ENCODE measurements at regions not wholly inside any gene's neighbourhood (a gene's known extent, or its start where the extent isn't known, plus 50 kb on each side); places are given as distances from the start of the nearest gene placed in this dataset.

DNA sequence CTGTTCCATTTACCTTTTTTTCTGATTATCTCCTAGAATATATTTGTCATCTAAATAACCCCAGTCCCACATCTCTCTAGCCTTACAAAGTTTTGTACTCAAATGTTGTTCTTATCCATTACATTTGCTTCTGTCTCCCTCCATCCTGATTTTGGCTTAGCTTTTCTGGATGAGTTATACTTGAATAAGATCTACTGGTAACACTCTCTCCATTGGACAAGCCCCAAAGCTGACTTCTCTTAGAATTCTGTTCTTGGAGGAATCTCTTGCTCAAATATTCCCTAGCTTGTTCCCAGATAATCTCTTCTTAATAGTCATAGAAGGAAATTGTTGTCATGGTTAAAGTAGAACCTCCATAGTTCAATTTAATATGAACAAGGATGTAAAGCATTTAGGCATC, 115.5 kb upstream of the HS3ST1 start:
- TF ChIP-seq, protein P1, sequence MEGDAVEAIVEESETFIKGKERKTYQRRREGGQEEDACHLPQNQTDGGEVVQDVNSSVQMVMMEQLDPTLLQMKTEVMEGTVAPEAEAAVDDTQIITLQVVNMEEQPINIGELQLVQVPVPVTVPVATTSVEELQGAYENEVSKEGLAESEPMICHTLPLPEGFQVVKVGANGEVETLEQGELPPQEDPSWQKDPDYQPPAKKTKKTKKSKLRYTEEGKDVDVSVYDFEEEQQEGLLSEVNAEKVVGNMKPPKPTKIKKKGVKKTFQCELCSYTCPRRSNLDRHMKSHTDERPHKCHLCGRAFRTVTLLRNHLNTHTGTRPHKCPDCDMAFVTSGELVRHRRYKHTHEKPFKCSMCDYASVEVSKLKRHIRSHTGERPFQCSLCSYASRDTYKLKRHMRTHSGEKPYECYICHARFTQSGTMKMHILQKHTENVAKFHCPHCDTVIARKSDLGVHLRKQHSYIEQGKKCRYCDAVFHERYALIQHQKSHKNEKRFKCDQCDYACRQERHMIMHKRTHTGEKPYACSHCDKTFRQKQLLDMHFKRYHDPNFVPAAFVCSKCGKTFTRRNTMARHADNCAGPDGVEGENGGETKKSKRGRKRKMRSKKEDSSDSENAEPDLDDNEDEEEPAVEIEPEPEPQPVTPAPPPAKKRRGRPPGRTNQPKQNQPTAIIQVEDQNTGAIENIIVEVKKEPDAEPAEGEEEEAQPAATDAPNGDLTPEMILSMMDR (IDR thresholded peaks at IDR 0.05; ENCODE audit: poor library complexity, severe bottlenecking), result no peak
- peaks cover 34% of the 10 kb centered on the region for H3K4me1 ChIP-seq (ENCODE audit: insufficient read depth, poor library complexity, severe bottlenecking)
- DNase-seq (ENCODE audit: low spot score) (no peak), ATAC-seq (ENCODE audit: low read depth) (no peak)
- H3K27me3 ChIP-seq (ENCODE audit: insufficient read depth, poor library complexity, severe bottlenecking), result no peaks in the 10 kb centered on the region
- no peaks in the 10 kb centered on the region for H3K36me3 ChIP-seq (ENCODE audit: low read depth)
- no peak overlapping the region for H3K4me3 ChIP-seq (ENCODE audit: severe bottlenecking)
- no peaks in the 10 kb centered on the region for H3K9me3 ChIP-seq (ENCODE audit: severe bottlenecking)
- peak overlapping the region; percentile 75 for H3K27ac ChIP-seq (ENCODE audit: poor library complexity, severe bottlenecking)

DNA sequence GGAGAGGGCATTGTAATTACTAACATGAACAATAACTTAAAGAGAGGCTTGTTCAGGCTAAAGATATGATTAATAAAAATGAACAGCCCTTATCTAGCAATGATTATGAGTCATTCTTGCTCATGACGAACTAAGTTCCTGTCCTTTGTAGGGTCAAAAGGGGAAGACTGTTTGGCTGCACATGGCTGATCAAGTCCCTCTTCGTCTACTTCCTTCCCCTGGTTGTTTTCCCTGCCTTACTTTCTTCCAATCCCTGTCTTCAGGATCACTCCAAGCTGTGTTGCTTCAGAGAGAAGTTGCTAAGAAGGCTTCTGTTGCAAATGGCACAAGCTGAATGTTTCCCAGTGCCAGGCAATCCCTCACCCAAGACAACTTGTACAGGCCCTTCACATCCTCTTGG, 115.0 kb upstream of the HS3ST1 start:
- TF ChIP-seq, protein P1 (IDR thresholded peaks at IDR 0.05; ENCODE audit: poor library complexity, severe bottlenecking), result no peak
- DNase-seq (ENCODE audit: low spot score), result no peak
- peak overlapping the region; percentile 75 for H3K27ac ChIP-seq (ENCODE audit: poor library complexity, severe bottlenecking)

DNA sequence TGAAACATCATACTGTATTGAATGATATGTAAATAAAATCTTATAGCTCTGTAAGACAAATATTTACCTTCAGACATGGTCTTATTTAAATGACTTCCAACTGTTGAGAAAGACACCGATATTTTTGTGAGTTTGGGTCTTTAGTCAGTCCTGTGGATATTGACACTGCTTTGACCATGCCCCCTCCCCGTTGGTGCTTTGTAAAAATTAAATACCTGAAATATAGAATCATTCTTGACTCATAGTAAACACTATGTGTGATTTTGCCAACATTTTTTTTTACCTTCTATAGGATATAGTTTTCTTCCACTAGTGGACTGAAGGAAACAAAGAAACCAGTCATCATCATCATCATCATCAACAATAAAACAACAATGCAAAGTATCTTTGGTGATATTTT, 114.3 kb upstream of the HS3ST1 start:
- H3K36me3 ChIP-seq (ENCODE audit: low read depth), result no peaks in the 10 kb centered on the region
- peaks cover 23% of the 10 kb centered on the region for H3K4me1 ChIP-seq (ENCODE audit: insufficient read depth, poor library complexity, severe bottlenecking)
- H3K27me3 ChIP-seq (ENCODE audit: insufficient read depth, poor library complexity, severe bottlenecking), result no peaks in the 10 kb centered on the region
- H3K27ac ChIP-seq (ENCODE audit: poor library complexity, severe bottlenecking), result peak overlapping the region; percentile 75
- TF ChIP-seq, protein P1 (IDR thresholded peaks at IDR 0.05; ENCODE audit: poor library complexity, severe bottlenecking), result no peak
- ATAC-seq (ENCODE audit: low read depth) (peak; percentile 77), DNase-seq (ENCODE audit: low spot score) (no peak)
- H3K4me3 ChIP-seq (ENCODE audit: severe bottlenecking), result no peak overlapping the region
- no peaks in the 10 kb centered on the region for H3K9me3 ChIP-seq (ENCODE audit: severe bottlenecking)

More for the DNA sequence above, 115.0 kb upstream of the HS3ST1 start:
- peak; percentile 79 for ATAC-seq (ENCODE audit: low read depth)
- H3K9me3 ChIP-seq (ENCODE audit: severe bottlenecking), result no peaks in the 10 kb centered on the region
- no peak overlapping the region for H3K4me3 ChIP-seq (ENCODE audit: severe bottlenecking)
- H3K4me1 ChIP-seq (ENCODE audit: insufficient read depth, poor library complexity, severe bottlenecking), result peaks cover 29% of the 10 kb centered on the region
- no peaks in the 10 kb centered on the region for H3K36me3 ChIP-seq (ENCODE audit: low read depth)
- H3K27me3 ChIP-seq (ENCODE audit: insufficient read depth, poor library complexity, severe bottlenecking), result no peaks in the 10 kb centered on the region

DNA sequence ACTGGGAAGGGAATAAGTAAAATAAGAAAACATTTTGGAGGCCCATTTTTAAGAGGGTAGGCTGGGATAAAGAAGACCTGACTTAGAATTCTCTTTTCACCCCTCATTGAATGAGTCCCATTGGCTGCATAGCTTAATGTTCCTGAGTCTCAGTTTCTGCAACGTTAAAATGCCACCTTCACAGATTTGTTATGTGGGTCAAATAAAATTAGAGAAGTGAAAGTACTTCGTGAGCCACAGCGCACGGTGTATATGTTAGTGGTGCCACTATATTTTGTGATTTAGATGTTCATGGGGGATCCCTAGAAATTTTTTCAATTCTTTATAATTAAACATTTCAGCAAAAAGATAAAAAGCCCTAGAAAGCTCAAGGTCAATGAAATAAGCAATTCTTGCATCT, 109.2 kb upstream of the HS3ST1 start:
- Histone ChIP-seq H3K9me3 (ENCODE audit: severe bottlenecking) (no peaks in the 10 kb centered on the region), H3K27me3 (ENCODE audit: insufficient read depth, poor library complexity, severe bottlenecking) (no peaks in the 10 kb centered on the region), H3K4me1 (ENCODE audit: insufficient read depth, poor library complexity, severe bottlenecking) (peaks cover 8% of the 10 kb centered on the region), H3K27ac (ENCODE audit: poor library complexity, severe bottlenecking) (no peak overlapping the region), H3K4me3 (ENCODE audit: severe bottlenecking) (no peak overlapping the region), H3K36me3 (ENCODE audit: low read depth) (no peaks in the 10 kb centered on the region)
- DNase-seq (ENCODE audit: low spot score) (no peak), ATAC-seq (ENCODE audit: low read depth) (no peak)
- TF ChIP-seq, protein P1 (IDR thresholded peaks at IDR 0.05; ENCODE audit: poor library complexity, severe bottlenecking), result no peak

DNA sequence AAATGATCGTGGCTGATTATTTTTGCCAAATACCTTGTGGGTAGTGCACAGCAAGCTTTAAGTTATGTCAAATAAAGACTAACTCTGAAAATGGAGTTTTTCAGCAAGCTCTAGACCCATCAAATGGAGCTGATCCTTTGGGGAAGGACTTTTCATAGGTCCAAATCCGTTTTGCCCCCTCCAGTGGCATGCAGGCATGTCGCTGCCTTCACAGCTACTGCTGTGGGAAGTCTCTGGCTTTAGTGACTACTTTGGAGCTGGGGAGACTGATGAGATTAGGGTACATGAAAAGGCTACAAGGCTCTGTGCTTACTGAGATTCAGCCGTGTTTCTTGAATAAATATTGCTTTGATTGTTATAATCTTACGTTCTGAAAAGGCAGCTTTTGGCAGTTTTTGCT, 106.6 kb upstream of the HS3ST1 start:
- Histone ChIP-seq H3K27me3 (ENCODE audit: insufficient read depth, poor library complexity, severe bottlenecking) (no peaks in the 10 kb centered on the region), H3K4me1 (ENCODE audit: insufficient read depth, poor library complexity, severe bottlenecking) (no peaks in the 10 kb centered on the region), H3K4me3 (ENCODE audit: severe bottlenecking) (no peak overlapping the region), H3K9me3 (ENCODE audit: severe bottlenecking) (no peaks in the 10 kb centered on the region), H3K36me3 (ENCODE audit: low read depth) (no peaks in the 10 kb centered on the region), H3K27ac (ENCODE audit: poor library complexity, severe bottlenecking) (no peak overlapping the region)
- no peak for DNase-seq (ENCODE audit: low spot score)
- TF ChIP-seq, protein P1 (IDR thresholded peaks at IDR 0.05; ENCODE audit: poor library complexity, severe bottlenecking), result no peak
- ATAC-seq (ENCODE audit: low read depth), result no peak

Data from RWPE2 (cell line).